ENCODE measurements at regions not wholly inside any gene's neighbourhood (a gene's known extent, or its start where the extent isn't known, plus 50 kb on each side); places are given as distances from the start of the nearest gene placed in this dataset.

DNA sequence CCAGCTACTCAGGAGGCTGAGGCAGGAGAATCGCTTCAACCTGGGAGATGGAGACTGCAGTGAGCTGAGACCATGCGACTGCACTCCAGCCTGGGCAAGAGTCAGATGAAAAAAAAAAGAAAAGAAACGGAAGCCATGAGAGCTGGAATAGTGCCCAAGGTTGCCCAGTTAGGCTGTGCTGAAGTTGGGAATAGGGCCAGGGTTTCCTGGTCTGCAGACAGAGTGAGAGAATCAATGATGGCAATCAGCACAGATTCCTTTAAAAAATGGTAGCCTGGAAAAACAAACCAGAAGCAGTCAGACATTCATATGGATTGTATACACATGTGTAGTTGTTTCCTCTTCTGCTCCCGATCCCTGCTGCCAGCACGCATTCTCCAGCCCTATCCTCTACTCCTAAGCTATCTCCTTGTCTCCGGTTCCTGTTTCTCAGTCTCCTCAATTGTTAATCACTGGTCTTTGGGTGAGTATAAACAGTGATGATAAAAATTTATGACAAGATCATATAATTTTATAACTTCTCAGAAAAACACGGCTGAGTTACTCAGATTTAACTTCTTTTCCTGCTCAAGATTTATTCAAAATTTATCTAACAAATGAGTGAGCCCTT, 316.2 kb upstream of the UMPS start:
- Histone ChIP-seq H3K4me1 (ENCODE audit: control insufficient read depth, insufficient read depth, low read length) (no peaks in the 10 kb centered on the region), H3K27ac (ENCODE audit: low read length) (no peak overlapping the region), H3K4me3 (ENCODE audit: low read depth in 2 of 2, low read length in 2 of 2) (no peak overlapping the region), H3K27me3 (ENCODE audit: control insufficient read depth, insufficient read depth, low read length) (peaks cover 20% of the 10 kb centered on the region; the same call in 1 of the 2 replicates), H3K9me3 (ENCODE audit: control insufficient read depth, insufficient read depth, low read depth, low read length) (no peaks in the 10 kb centered on the region), H3K36me3 (ENCODE audit: control insufficient read depth, insufficient read depth, low read length) (no peaks in the 10 kb centered on the region)
- BruUV-seq (replicated peaks), result no TSS peak
- CTCF ChIA-PET, result no interaction called here
- TF ChIP-seq REST (IDR thresholded peaks at IDR 0.05; ENCODE audit: insufficient read depth in 1 of 2, low read depth in 2 of 2, low read length in 1 of 2) (no peak), POLR2AphosphoS5 (IDR thresholded peaks at IDR 0.05; ENCODE audit: low read depth, low read length) (no peak), CTCF (IDR thresholded peaks at IDR 0.05) (no peak), SIN3A (IDR thresholded peaks at IDR 0.05; ENCODE audit: borderline replicate concordance, insufficient read depth, low read depth, low read length) (no peak), TCF7L2 (IDR thresholded peaks at IDR 0.05; ENCODE audit: low read depth, low read length) (no peak)
- POLR2A ChIA-PET, result no interaction called here
- no peak for DNase-seq (ENCODE audit: low read depth, low spot score)
- in situ Hi-C loops (cut with HindIII; ENCODE audit: low pct_unique_long_range_greater_than_20kb, low sequenced_read_pairs), result no loop called here
- no peak for ATAC-seq
- intact Hi-C loops (cut with micrococcal nuclease; ENCODE audit: unreplicated experiment), result no loop called here

DNA sequence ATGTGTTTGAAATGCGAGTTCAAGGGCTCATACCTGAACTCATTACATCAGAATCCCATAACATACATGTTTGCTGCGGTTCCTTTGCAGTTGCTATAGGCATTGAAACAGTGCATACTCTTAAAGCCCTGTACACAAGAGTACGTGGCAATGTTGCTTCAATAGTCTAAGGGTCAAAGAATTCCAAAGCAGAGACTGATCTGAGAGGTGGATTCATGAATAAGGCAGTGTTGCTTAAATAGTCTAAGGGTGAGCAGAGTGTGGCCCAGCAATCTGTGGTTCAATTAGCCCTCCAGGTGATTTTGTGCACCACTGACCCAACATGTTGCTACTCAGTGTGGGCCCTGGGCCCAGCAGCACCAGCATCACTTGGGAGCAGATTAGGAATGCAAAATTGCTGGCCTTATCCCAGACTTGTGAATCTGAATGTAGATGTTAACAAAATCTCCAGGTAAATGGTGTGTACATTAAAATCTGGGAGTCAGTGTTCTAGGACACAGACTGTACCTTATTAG, 314.7 kb upstream of the UMPS start:
- Histone ChIP-seq H3K27me3 (ENCODE audit: control insufficient read depth, insufficient read depth, low read length) (peaks cover 24% of the 10 kb centered on the region; the same call in 1 of the 2 replicates), H3K36me3 (ENCODE audit: control insufficient read depth, insufficient read depth, low read length) (no peaks in the 10 kb centered on the region), H3K4me1 (ENCODE audit: control insufficient read depth, insufficient read depth, low read length) (no peaks in the 10 kb centered on the region), H3K4me3 (ENCODE audit: low read depth in 2 of 2, low read length in 2 of 2) (no peak overlapping the region), H3K9me3 (ENCODE audit: control insufficient read depth, insufficient read depth, low read depth, low read length) (no peaks in the 10 kb centered on the region), H3K27ac (ENCODE audit: low read length) (no peak overlapping the region)
- TF ChIP-seq SIN3A (IDR thresholded peaks at IDR 0.05; ENCODE audit: borderline replicate concordance, insufficient read depth, low read depth, low read length) (no peak), CTCF (IDR thresholded peaks at IDR 0.05) (no peak), REST (IDR thresholded peaks at IDR 0.05; ENCODE audit: insufficient read depth in 1 of 2, low read depth in 2 of 2, low read length in 1 of 2) (no peak), TCF7L2 (IDR thresholded peaks at IDR 0.05; ENCODE audit: low read depth, low read length) (no peak), POLR2AphosphoS5 (IDR thresholded peaks at IDR 0.05; ENCODE audit: low read depth, low read length) (no peak)
- intact Hi-C loops (cut with micrococcal nuclease; ENCODE audit: unreplicated experiment), result no loop called here
- in situ Hi-C loops (cut with HindIII; ENCODE audit: low pct_unique_long_range_greater_than_20kb, low sequenced_read_pairs), result no loop called here
- ATAC-seq (no peak), DNase-seq (ENCODE audit: low read depth, low spot score) (no peak)
- ChIA-PET CTCF (no interaction called here), POLR2A (no interaction called here)
- no TSS peak for BruUV-seq (replicated peaks)
